GM12878 (cell line): ENCODE measurements at regions not wholly inside any gene's neighbourhood (a gene's known extent, or its start where the extent isn't known, plus 50 kb on each side); places are given as distances from the start of the nearest gene placed in this dataset.

Experiments
- CHD1 ChIP-seq: IDR thresholded peaks from 2 replicates; pipeline ENCODE4 v1.6.1; 2012; ENCODE audit warnings: low read depth, low read length, improper control_type of control experiment
- CHD4 ChIP-seq: fragments of 200-600 bp; sonication (generic); IDR thresholded peaks from 2 replicates; pipeline ENCODE4 v1.6.1; 2016; ENCODE audit warnings: mild to moderate bottlenecking
- HCFC1 ChIP-seq: fragments of 150-350 bp; IDR thresholded peaks from 2 replicates; pipeline ENCODE4 v1.6.1; 2014; ENCODE audit warnings: low read length
- JUND ChIP-seq: IDR thresholded peaks from 2 replicates; pipeline ENCODE4 v1.6.1; 2012; ENCODE audit warnings: low read depth, mild to moderate bottlenecking, low read length, improper control_type of control experiment, moderate library complexity
- KDM1A ChIP-seq: fragments of 200-600 bp; sonication (generic); IDR thresholded peaks from 2 replicates; pipeline ENCODE4 v1.6.1; 2016; ENCODE audit warnings: borderline replicate concordance
- POLR2A ChIP-seq: IDR thresholded peaks from 2 replicates; pipeline ENCODE4 v1.6.1; 2011; ENCODE audit warnings: low read depth, mild to moderate bottlenecking, low read length
- POLR2AphosphoS2 ChIP-seq: IDR thresholded peaks from 2 replicates; pipeline ENCODE4 v1.6.1; 2011; ENCODE audit warnings: low read depth, mild to moderate bottlenecking, low read length, improper control_type of control experiment, moderate library complexity
- SREBF1 ChIP-seq: IDR thresholded peaks from 2 replicates; pipeline ENCODE4 v1.6.1; 2012; ENCODE audit warnings: mild to moderate bottlenecking, low read length
- TF ChIP-seq, protein P1 (sequence below): fragments of 450-650 bp; IDR thresholded peaks from 2 replicates; pipeline ENCODE4 v1.6.1; 2016; ENCODE audit warnings: mild to moderate bottlenecking, moderate library complexity, borderline replicate concordance
- TF ChIP-seq, protein P2 (sequence below), 3 experiments: IDR thresholded peaks in 2 of 3; conservative IDR thresholded peaks in 1 of 3; 2 replicates each; pipeline ENCODE4 v1.5.1; 2011; ENCODE audit warnings: low read depth in 3 of 3, low read length in 3 of 3, mild to moderate bottlenecking in 3 of 3, control low read depth in 2 of 3, moderate library complexity in 2 of 3, inconsistent platforms in 1 of 3, mixed read lengths in 1 of 3; ENCODE audit not compliant: control insufficient read depth in 2 of 3, insufficient read depth in 1 of 3; ENCODE audit errors: extremely low read depth in 1 of 3
- TF ChIP-seq, protein P3 (sequence below): fragments of 450-650 bp; IDR thresholded peaks from 2 replicates; pipeline ENCODE4 v1.6.1; 2017; ENCODE audit warnings: mild to moderate bottlenecking, moderate library complexity
- TF ChIP-seq, protein P4 (sequence below): IDR thresholded peaks from 2 replicates; pipeline ENCODE4 v1.6.1; 2012; ENCODE audit warnings: low read depth, low read length, improper control_type of control experiment
- TF ChIP-seq, protein P5 (sequence below): fragments of 450-650 bp; formaldehyde crosslinking; IDR thresholded peaks from 2 replicates; pipeline ENCODE4 v1.5.0; 2022; ENCODE audit warnings: mild to moderate bottlenecking, missing genetic modification characterization

DNA sequence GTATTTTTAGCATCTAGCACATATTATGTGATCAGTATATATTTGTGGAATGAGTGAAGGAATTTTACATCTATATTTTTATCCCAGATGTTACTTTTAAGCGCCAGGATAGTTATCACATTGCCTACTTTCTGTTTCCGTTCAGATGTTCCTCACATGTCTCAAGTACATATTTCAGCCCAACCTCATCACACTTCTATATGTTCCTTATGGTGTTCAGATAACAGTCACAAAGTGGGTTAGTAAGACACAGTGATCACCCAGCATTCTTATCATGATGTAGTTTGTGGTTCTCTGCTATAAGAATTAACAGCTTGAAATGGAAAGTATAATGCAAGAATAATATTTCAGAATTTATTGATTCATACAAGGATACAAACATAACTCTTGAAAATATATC lies 170.0 kb upstream of the RASA1 start:
- TF ChIP-seq SREBF1 (no peak), POLR2AphosphoS2 (no peak), HCFC1 (no peak), KDM1A (no peak), JUND (no peak), CHD4 (no peak), POLR2A (no peak), CHD1 (no peak)
- TF ChIP-seq, protein P1, sequence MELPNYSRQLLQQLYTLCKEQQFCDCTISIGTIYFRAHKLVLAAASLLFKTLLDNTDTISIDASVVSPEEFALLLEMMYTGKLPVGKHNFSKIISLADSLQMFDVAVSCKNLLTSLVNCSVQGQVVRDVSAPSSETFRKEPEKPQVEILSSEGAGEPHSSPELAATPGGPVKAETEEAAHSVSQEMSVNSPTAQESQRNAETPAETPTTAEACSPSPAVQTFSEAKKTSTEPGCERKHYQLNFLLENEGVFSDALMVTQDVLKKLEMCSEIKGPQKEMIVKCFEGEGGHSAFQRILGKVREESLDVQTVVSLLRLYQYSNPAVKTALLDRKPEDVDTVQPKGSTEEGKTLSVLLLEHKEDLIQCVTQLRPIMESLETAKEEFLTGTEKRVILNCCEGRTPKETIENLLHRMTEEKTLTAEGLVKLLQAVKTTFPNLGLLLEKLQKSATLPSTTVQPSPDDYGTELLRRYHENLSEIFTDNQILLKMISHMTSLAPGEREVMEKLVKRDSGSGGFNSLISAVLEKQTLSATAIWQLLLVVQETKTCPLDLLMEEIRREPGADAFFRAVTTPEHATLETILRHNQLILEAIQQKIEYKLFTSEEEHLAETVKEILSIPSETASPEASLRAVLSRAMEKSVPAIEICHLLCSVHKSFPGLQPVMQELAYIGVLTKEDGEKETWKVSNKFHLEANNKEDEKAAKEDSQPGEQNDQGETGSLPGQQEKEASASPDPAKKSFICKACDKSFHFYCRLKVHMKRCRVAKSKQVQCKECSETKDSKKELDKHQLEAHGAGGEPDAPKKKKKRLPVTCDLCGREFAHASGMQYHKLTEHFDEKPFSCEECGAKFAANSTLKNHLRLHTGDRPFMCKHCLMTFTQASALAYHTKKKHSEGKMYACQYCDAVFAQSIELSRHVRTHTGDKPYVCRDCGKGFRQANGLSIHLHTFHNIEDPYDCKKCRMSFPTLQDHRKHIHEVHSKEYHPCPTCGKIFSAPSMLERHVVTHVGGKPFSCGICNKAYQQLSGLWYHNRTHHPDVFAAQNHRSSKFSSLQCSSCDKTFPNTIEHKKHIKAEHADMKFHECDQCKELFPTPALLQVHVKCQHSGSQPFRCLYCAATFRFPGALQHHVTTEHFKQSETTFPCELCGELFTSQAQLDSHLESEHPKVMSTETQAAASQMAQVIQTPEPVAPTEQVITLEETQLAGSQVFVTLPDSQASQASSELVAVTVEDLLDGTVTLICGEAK = no peak
- TF ChIP-seq, protein P2, sequence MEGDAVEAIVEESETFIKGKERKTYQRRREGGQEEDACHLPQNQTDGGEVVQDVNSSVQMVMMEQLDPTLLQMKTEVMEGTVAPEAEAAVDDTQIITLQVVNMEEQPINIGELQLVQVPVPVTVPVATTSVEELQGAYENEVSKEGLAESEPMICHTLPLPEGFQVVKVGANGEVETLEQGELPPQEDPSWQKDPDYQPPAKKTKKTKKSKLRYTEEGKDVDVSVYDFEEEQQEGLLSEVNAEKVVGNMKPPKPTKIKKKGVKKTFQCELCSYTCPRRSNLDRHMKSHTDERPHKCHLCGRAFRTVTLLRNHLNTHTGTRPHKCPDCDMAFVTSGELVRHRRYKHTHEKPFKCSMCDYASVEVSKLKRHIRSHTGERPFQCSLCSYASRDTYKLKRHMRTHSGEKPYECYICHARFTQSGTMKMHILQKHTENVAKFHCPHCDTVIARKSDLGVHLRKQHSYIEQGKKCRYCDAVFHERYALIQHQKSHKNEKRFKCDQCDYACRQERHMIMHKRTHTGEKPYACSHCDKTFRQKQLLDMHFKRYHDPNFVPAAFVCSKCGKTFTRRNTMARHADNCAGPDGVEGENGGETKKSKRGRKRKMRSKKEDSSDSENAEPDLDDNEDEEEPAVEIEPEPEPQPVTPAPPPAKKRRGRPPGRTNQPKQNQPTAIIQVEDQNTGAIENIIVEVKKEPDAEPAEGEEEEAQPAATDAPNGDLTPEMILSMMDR (IDR thresholded peaks at IDR 0.05 in 2 of 3, conservative IDR thresholded peaks at IDR 0.05 in 1 of 3; ENCODE audit: control insufficient read depth in 2 of 3, extremely low read depth in 1 of 3, insufficient read depth in 1 of 3, low read depth in 3 of 3, low read length in 3 of 3) = no peak
- TF ChIP-seq, protein P3, sequence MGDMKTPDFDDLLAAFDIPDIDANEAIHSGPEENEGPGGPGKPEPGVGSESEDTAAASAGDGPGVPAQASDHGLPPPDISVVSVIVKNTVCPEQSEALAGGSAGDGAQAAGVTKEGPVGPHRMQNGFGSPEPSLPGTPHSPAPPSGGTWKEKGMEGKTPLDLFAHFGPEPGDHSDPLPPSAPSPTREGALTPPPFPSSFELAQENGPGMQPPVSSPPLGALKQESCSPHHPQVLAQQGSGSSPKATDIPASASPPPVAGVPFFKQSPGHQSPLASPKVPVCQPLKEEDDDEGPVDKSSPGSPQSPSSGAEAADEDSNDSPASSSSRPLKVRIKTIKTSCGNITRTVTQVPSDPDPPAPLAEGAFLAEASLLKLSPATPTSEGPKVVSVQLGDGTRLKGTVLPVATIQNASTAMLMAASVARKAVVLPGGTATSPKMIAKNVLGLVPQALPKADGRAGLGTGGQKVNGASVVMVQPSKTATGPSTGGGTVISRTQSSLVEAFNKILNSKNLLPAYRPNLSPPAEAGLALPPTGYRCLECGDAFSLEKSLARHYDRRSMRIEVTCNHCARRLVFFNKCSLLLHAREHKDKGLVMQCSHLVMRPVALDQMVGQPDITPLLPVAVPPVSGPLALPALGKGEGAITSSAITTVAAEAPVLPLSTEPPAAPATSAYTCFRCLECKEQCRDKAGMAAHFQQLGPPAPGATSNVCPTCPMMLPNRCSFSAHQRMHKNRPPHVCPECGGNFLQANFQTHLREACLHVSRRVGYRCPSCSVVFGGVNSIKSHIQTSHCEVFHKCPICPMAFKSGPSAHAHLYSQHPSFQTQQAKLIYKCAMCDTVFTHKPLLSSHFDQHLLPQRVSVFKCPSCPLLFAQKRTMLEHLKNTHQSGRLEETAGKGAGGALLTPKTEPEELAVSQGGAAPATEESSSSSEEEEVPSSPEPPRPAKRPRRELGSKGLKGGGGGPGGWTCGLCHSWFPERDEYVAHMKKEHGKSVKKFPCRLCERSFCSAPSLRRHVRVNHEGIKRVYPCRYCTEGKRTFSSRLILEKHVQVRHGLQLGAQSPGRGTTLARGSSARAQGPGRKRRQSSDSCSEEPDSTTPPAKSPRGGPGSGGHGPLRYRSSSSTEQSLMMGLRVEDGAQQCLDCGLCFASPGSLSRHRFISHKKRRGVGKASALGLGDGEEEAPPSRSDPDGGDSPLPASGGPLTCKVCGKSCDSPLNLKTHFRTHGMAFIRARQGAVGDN = no peak
- TF ChIP-seq, protein P4, sequence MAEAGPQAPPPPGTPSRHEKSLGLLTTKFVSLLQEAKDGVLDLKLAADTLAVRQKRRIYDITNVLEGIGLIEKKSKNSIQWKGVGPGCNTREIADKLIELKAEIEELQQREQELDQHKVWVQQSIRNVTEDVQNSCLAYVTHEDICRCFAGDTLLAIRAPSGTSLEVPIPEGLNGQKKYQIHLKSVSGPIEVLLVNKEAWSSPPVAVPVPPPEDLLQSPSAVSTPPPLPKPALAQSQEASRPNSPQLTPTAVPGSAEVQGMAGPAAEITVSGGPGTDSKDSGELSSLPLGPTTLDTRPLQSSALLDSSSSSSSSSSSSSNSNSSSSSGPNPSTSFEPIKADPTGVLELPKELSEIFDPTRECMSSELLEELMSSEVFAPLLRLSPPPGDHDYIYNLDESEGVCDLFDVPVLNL = no peak
- TF ChIP-seq, protein P5, sequence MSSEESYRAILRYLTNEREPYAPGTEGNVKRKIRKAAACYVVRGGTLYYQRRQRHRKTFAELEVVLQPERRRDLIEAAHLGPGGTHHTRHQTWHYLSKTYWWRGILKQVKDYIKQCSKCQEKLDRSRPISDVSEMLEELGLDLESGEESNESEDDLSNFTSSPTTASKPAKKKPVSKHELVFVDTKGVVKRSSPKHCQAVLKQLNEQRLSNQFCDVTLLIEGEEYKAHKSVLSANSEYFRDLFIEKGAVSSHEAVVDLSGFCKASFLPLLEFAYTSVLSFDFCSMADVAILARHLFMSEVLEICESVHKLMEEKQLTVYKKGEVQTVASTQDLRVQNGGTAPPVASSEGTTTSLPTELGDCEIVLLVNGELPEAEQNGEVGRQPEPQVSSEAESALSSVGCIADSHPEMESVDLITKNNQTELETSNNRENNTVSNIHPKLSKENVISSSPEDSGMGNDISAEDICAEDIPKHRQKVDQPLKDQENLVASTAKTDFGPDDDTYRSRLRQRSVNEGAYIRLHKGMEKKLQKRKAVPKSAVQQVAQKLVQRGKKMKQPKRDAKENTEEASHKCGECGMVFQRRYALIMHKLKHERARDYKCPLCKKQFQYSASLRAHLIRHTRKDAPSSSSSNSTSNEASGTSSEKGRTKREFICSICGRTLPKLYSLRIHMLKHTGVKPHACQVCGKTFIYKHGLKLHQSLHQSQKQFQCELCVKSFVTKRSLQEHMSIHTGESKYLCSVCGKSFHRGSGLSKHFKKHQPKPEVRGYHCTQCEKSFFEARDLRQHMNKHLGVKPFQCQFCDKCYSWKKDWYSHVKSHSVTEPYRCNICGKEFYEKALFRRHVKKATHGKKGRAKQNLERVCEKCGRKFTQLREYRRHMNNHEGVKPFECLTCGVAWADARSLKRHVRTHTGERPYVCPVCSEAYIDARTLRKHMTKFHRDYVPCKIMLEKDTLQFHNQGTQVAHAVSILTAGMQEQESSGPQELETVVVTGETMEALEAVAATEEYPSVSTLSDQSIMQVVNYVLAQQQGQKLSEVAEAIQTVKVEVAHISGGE (CRISPR knock-in tag) = no peak
